ENCODE measurements at regions not wholly inside any gene's neighbourhood (a gene's known extent, or its start where the extent isn't known, plus 50 kb on each side); places are given as distances from the start of the nearest gene placed in this dataset.

DNA sequence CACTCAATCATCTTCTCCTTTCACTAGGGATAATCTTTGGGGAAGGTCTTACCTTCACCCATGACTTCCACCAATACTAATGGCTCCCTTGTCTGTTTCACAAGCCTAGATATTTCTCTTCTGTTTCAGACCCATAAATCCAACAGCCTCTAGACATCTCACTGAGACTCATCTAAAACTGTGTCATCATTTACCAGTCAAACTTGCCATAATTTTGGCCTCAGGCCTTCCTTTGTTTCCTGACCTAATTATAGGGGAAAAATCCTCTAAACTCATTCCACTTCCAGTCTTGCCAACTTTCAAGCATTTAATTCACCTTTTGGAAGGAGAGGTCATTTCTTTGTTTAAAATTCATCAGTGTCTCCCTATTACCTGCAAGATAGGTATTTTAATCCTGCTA is 181.0 kb upstream of the CNKSR2 start:
- ChIA-PET RAD21 (ENCODE audit: low non-redundant PET in 1 of 2, low total read pairs in 2 of 2, uncharacterized antibody in 2 of 2, unreplicated experiment in 2 of 2) (no interaction called here), POLR2A (no interaction called here), CTCF (no interaction called here)
- Histone ChIP-seq H4K20me1 (ENCODE audit: insufficient read depth) (no peaks in the 10 kb centered on the region), H3K27ac (ENCODE audit: low read depth, low read length) (no peak overlapping the region), H3K9me2 (ENCODE audit: insufficient read depth) (no peaks in the 10 kb centered on the region), H3K27me3 (ENCODE audit: insufficient read depth, low read length) (no peaks in the 10 kb centered on the region), H3K4me1 (ENCODE audit: control insufficient read depth in 1 of 2, insufficient read depth in 2 of 2, low read length in 2 of 2) (no peaks in the 10 kb centered on the region), H3K36me3 (ENCODE audit: control insufficient read depth in 1 of 2, insufficient read depth in 2 of 2, low read length in 2 of 2) (no peaks in the 10 kb centered on the region), H3K4me3 (replicated peaks in 1 of 2; ENCODE audit: low read depth in 1 of 2, low read length in 2 of 2) (no peak overlapping the region), H3K79me2 (ENCODE audit: insufficient read depth, low read length) (no peaks in the 10 kb centered on the region), H3K4me2 (ENCODE audit: low read length) (no peak overlapping the region), H3K9me3 (ENCODE audit: control insufficient read depth in 1 of 2, insufficient read depth in 1 of 2, low read depth in 1 of 2, low read length in 2 of 2) (no peaks in the 10 kb centered on the region), H3K9ac (ENCODE audit: low read length) (no peak overlapping the region), H2AFZ (ENCODE audit: low read depth, low read length, poor library complexity, severe bottlenecking) (no peak overlapping the region)
- ATAC-seq (no peak), DNase-seq (ENCODE audit: low read depth, low spot score) (no peak)
- no TSS peak for BruUV-seq (replicated peaks)
- TF ChIP-seq RAD21 (IDR thresholded peaks at IDR 0.05; ENCODE audit: low read depth) (no peak), FOSL1 (IDR thresholded peaks at IDR 0.05; ENCODE audit: low read depth) (no peak), SIN3A (IDR thresholded peaks at IDR 0.05; ENCODE audit: low read depth) (no peak), EZH2phosphoT487 (IDR thresholded peaks at IDR 0.05; ENCODE audit: borderline replicate concordance) (no peak), ZNF274 (IDR thresholded peaks at IDR 0.05; ENCODE audit: low read depth, low read length) (no peak), ZFX (IDR thresholded peaks at IDR 0.05) (no peak), POLR2AphosphoS5 (IDR thresholded peaks at IDR 0.05; ENCODE audit: low read depth, low read length) (no peak), YY1 (IDR thresholded peaks at IDR 0.05; ENCODE audit: extremely low read depth, insufficient replicate concordance, low read depth, low read length) (no peak), POLR2A (IDR thresholded peaks at IDR 0.05; ENCODE audit: borderline replicate concordance, extremely low read depth, insufficient read depth, insufficient read length) (no peak), TCF7L2 (IDR thresholded peaks at IDR 0.05; ENCODE audit: borderline replicate concordance, extremely low read depth, insufficient read depth, insufficient read length) (no peak), SRF (IDR thresholded peaks at IDR 0.05; ENCODE audit: low read depth) (no peak)
- TF ChIP-seq, protein P1, sequence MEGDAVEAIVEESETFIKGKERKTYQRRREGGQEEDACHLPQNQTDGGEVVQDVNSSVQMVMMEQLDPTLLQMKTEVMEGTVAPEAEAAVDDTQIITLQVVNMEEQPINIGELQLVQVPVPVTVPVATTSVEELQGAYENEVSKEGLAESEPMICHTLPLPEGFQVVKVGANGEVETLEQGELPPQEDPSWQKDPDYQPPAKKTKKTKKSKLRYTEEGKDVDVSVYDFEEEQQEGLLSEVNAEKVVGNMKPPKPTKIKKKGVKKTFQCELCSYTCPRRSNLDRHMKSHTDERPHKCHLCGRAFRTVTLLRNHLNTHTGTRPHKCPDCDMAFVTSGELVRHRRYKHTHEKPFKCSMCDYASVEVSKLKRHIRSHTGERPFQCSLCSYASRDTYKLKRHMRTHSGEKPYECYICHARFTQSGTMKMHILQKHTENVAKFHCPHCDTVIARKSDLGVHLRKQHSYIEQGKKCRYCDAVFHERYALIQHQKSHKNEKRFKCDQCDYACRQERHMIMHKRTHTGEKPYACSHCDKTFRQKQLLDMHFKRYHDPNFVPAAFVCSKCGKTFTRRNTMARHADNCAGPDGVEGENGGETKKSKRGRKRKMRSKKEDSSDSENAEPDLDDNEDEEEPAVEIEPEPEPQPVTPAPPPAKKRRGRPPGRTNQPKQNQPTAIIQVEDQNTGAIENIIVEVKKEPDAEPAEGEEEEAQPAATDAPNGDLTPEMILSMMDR (IDR thresholded peaks at IDR 0.05 in 2 of 3, conservative IDR thresholded peaks at IDR 0.05 in 1 of 3; ENCODE audit: borderline replicate concordance in 1 of 3, insufficient read depth in 1 of 3, low read depth in 2 of 3, low read length in 2 of 3) = no peak
- intact Hi-C loops (cut with micrococcal nuclease) = no loop called here
